ENCODE measurements at regions not wholly inside any gene's neighbourhood (a gene's known extent, or its start where the extent isn't known, plus 50 kb on each side); places are given as distances from the start of the nearest gene placed in this dataset.

DNA sequence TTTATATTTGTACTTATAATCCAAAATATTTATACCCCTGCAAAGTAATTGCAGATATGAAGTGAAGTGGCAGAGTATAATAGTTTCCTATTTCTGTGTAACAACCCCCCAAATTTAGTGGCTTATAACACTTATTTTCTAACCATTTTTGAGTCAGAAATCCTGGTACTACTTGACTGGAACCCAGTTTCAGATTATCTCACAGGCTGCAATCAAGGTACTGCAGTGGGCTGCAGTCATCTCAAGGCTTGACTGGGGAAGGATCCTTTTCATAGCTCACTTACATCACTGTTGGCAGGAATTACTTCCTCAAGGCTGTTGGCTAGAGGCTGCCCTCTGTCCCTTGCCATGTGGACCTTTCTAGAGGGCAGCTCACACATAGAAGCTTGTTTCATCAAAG, 558.2 kb upstream of the PKDCC start:
- H3K4me3 ChIP-seq (replicated peaks; ENCODE audit: insufficient read depth, low read length): no peak overlapping the region
- H3K27ac ChIP-seq (replicated peaks): no peak overlapping the region
- no peaks in the 10 kb centered on the region for H3K27me3 ChIP-seq (ENCODE audit: insufficient read depth, poor library complexity, severe bottlenecking)
- DNase-seq (ENCODE audit: low read depth in 1 of 2, low spot score in 1 of 2): no peak
- no peak for TF ChIP-seq SPI1 (IDR thresholded peaks at IDR 0.05; ENCODE audit: borderline replicate concordance, low read depth)
- no peak for TF ChIP-seq GABPA (IDR thresholded peaks at IDR 0.05; ENCODE audit: low read depth)
- TF ChIP-seq, protein P1, sequence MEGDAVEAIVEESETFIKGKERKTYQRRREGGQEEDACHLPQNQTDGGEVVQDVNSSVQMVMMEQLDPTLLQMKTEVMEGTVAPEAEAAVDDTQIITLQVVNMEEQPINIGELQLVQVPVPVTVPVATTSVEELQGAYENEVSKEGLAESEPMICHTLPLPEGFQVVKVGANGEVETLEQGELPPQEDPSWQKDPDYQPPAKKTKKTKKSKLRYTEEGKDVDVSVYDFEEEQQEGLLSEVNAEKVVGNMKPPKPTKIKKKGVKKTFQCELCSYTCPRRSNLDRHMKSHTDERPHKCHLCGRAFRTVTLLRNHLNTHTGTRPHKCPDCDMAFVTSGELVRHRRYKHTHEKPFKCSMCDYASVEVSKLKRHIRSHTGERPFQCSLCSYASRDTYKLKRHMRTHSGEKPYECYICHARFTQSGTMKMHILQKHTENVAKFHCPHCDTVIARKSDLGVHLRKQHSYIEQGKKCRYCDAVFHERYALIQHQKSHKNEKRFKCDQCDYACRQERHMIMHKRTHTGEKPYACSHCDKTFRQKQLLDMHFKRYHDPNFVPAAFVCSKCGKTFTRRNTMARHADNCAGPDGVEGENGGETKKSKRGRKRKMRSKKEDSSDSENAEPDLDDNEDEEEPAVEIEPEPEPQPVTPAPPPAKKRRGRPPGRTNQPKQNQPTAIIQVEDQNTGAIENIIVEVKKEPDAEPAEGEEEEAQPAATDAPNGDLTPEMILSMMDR (IDR thresholded peaks at IDR 0.05; ENCODE audit: insufficient read depth, low read length): no peak
- TF ChIP-seq POLR2AphosphoS5 (IDR thresholded peaks at IDR 0.05; ENCODE audit: low read depth): no peak
- TF ChIP-seq, protein P2, sequence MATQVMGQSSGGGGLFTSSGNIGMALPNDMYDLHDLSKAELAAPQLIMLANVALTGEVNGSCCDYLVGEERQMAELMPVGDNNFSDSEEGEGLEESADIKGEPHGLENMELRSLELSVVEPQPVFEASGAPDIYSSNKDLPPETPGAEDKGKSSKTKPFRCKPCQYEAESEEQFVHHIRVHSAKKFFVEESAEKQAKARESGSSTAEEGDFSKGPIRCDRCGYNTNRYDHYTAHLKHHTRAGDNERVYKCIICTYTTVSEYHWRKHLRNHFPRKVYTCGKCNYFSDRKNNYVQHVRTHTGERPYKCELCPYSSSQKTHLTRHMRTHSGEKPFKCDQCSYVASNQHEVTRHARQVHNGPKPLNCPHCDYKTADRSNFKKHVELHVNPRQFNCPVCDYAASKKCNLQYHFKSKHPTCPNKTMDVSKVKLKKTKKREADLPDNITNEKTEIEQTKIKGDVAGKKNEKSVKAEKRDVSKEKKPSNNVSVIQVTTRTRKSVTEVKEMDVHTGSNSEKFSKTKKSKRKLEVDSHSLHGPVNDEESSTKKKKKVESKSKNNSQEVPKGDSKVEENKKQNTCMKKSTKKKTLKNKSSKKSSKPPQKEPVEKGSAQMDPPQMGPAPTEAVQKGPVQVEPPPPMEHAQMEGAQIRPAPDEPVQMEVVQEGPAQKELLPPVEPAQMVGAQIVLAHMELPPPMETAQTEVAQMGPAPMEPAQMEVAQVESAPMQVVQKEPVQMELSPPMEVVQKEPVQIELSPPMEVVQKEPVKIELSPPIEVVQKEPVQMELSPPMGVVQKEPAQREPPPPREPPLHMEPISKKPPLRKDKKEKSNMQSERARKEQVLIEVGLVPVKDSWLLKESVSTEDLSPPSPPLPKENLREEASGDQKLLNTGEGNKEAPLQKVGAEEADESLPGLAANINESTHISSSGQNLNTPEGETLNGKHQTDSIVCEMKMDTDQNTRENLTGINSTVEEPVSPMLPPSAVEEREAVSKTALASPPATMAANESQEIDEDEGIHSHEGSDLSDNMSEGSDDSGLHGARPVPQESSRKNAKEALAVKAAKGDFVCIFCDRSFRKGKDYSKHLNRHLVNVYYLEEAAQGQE (IDR thresholded peaks at IDR 0.05; ENCODE audit: insufficient replicate concordance, low read depth): no peak

DNA sequence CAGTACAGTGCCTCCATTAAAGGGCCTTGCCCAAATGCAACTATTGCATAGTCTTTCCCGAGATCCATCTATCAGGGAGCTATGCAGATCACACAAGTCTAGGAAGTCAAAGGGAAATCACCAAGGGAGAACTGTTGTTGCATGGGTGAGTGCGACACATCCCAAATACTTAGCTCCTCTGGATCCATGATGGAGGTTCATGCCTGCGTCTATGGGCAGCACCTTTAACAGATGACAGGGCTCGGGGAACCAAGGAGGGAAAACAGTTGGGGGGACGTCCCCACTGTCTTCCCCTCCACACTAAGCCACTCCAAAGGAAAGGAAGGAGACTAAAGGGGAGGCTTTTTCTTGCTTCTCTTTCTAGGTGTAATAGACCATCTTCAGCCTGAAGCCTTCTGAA, 552.8 kb upstream of the PKDCC start:
- H3K27ac ChIP-seq (replicated peaks): no peak overlapping the region
- no peak for DNase-seq (ENCODE audit: low read depth in 1 of 2, low spot score in 1 of 2)
- H3K27me3 ChIP-seq (ENCODE audit: insufficient read depth, poor library complexity, severe bottlenecking): no peaks in the 10 kb centered on the region
- TF ChIP-seq, protein P2 (IDR thresholded peaks at IDR 0.05; ENCODE audit: insufficient replicate concordance, low read depth): no peak
- TF ChIP-seq POLR2AphosphoS5 (IDR thresholded peaks at IDR 0.05; ENCODE audit: low read depth): no peak
- no peak for TF ChIP-seq GABPA (IDR thresholded peaks at IDR 0.05; ENCODE audit: low read depth)
- no peak for TF ChIP-seq SPI1 (IDR thresholded peaks at IDR 0.05; ENCODE audit: borderline replicate concordance, low read depth)
- TF ChIP-seq, protein P1 (IDR thresholded peaks at IDR 0.05; ENCODE audit: insufficient read depth, low read length): no peak
- H3K4me3 ChIP-seq (replicated peaks; ENCODE audit: insufficient read depth, low read length): no peak overlapping the region

DNA sequence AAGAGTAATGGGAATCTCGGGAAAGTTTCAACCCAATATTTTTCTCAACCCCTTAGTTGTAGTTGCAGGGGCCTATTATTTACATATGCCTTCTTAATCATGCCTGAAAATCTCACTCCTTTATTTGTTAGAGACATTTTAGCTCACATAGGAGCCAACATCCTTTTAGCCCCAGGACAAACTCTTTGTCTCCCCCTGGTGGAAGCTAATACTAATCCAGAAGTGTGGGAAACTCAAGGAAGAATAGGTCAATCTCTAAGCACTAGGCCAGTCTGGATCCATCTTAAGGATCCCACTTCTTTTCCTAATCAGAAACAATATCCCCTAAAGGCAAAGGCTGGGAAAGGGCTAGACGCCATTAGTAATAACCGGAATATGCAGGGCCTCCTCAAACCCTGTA, 550.9 kb upstream of the PKDCC start:
- no peak overlapping the region for H3K27ac ChIP-seq (replicated peaks)
- no peak for DNase-seq (ENCODE audit: low read depth in 1 of 2, low spot score in 1 of 2)
- no peak for TF ChIP-seq POLR2AphosphoS5 (IDR thresholded peaks at IDR 0.05; ENCODE audit: low read depth)
- TF ChIP-seq, protein P1 (IDR thresholded peaks at IDR 0.05; ENCODE audit: insufficient read depth, low read length): peak; percentile 5
- no peak for TF ChIP-seq SPI1 (IDR thresholded peaks at IDR 0.05; ENCODE audit: borderline replicate concordance, low read depth)
- no peak for TF ChIP-seq GABPA (IDR thresholded peaks at IDR 0.05; ENCODE audit: low read depth)
- H3K27me3 ChIP-seq (ENCODE audit: insufficient read depth, poor library complexity, severe bottlenecking): no peaks in the 10 kb centered on the region
- H3K4me3 ChIP-seq (replicated peaks; ENCODE audit: insufficient read depth, low read length): no peak overlapping the region

DNA sequence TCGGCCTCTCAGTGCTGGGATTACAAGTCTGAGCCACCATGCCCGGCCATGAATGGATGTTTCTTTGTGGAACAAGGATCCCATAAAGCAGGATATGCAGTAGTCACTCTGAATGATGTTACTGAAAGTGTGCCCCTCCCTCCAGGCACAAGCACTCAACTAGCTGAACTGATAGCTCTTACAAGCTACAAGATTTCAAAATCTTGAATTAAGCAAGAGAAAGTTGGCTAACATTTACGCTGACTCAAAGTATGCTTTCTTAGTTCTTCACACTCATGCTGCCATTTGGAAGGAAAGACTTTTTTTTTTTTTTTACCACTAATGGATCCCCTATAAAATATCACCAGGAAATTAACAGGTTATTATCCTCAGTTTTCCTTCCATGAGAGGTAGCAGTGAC, 549.0 kb upstream of the PKDCC start:
- TF ChIP-seq POLR2AphosphoS5 (IDR thresholded peaks at IDR 0.05; ENCODE audit: low read depth) (no peak), GABPA (IDR thresholded peaks at IDR 0.05; ENCODE audit: low read depth) (no peak), SPI1 (IDR thresholded peaks at IDR 0.05; ENCODE audit: borderline replicate concordance, low read depth) (no peak)
- TF ChIP-seq, protein P1 (IDR thresholded peaks at IDR 0.05; ENCODE audit: insufficient read depth, low read length): no peak
- TF ChIP-seq, protein P2 (IDR thresholded peaks at IDR 0.05; ENCODE audit: insufficient replicate concordance, low read depth): no peak
- no peaks in the 10 kb centered on the region for H3K27me3 ChIP-seq (ENCODE audit: insufficient read depth, poor library complexity, severe bottlenecking)
- DNase-seq (ENCODE audit: low read depth in 1 of 2, low spot score in 1 of 2): peak; percentile 21 to 61
- H3K4me3 ChIP-seq (replicated peaks; ENCODE audit: insufficient read depth, low read length): no peak overlapping the region
- H3K27ac ChIP-seq (replicated peaks): no peak overlapping the region

Measured in HL-60 (cell line).